Mucosa of gallbladder (tissue), 1 donor: ENCODE measurements at regions not wholly inside any gene's neighbourhood (a gene's known extent, or its start where the extent isn't known, plus 50 kb on each side); places are given as distances from the start of the nearest gene placed in this dataset.
"Not testable (repeated sequence)": the region's sequence is repeated elsewhere in the genome, so short reads cannot be mapped to it uniquely, and the experiment has no call there.

Experiments used
- DNase-seq: peaks from one replicate; pipeline ENCODE4 v3.0.0-alpha.2; 2020; ENCODE audit warnings: low spot score
- donor health status: DM: no; HTN: no; CAD: no.

- no peak for DNase-seq
These were observed 633.0 kb downstream of the LRRC70 start for GRCh38 chr5:63211448-63212132.

DNA sequence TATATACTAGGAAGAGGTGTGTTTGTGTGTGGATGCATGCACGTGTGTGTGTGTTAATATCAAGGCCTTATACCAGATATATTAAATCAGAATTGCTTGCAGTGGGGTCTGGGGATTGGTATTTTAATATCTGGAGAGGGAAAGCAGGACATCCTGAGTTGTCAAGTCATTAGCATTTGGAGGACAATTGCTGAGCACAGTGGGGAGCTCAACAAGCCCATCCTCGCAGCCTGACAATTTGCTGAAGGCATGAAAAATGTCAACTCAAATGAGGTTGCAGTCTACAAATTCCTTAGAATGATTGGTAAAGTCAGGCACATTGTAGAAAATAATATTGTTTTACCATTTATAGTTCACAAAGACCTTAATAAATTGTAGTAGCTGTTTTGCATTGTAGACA lies 627.4 kb downstream of the LRRC70 start:
- DNase-seq: no peak

DNA sequence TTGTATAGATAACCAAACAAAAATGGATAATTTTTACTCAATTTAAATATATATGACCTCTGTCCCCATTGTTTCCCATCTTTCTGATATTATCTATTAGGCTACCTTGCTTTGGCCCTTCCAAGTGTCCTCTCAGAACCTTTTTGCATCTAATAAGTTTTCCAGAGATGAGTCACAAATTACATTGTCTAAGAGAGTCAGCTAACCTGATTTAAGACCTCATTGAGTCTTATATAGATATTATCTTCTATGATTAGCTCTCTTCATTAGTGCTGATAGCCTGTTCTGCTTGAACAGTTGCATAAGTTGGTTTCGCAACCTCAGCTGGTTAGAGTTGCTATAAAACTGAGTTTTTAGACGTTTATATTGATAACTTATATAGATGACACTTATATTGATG lies 623.1 kb downstream of the LRRC70 start:
- DNase-seq: no peak

DNA sequence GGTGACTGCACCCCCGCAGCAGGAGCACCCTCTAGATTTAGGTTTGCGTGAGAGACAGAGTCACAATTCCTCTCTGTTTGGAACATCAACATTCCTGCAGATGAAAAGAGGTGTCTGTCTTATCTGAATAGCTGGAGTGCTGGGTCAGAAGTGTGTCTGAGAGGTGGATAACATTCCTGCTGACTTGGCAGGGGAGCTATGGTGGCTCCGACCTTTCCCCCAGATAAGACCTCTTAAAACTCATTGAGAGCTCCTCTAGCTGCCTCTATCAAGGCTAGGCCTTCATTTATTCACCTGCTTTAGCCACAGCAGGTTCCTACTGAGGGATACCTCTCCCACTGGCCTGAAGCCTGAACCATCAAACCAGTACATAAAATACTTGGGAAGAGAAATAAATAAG lies 615.5 kb downstream of the LRRC70 start:
- DNase-seq: no peak

DNA sequence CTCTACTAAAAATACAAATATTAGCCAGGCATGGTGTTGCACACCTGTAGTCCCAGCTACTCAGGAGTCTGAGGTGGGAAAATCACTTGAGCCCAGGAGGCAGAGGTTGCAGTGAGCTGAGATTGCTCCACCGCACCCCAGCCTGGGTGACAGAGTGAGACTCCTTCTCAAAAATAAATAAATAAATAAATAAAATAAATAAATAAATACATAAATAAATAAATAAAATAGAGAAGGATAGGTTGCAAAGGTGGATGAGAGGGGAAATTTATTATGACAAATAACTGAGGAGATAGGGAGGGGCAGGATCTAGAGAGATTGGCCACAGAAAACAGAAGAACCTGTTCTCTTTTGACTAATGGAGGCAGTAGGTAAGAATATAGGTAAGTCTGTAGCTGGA lies 601.6 kb downstream of the LRRC70 start:
- not testable (repeated sequence) for DNase-seq

DNA sequence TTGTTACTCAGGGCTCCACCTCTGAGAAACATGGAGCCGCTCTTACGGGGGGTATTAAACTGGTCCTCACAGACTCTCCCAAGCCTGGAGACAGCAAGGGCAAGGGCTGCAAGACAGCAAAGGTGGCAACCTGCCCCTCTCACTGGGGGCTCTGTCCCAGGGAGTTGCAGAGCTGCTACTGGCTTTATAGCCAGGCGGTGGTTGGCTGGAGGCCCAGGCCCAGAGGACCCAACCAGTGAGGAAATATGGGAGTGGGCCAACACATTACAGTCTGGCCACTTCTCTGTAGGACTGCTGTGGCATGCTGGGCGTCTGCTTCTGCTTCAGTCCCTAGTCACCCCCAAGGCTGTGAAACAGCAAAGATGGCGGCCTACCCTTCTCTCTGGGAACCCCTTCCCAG lies 597.2 kb downstream of the LRRC70 start:
- DNase-seq: no peak

DNA sequence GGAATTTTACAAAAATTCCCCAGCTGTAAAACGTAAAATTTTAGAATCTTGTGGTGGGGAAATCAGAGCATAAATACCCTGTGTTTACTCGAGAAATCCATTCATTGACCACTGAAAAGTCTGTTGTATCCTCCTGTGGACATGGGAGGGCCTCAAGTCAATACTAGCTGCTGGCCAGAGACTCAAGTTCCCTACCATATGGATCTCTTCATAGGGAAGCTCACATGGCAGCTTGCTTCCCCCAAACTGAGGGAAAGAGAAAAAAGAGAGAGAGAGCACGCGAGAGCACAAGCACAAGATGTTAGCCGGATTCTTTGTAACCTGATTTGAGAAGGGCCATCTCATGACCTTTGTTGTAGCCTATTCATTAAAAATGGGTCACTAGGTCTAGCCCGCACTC lies 591.9 kb downstream of the LRRC70 start:
- DNase-seq: no peak

DNA sequence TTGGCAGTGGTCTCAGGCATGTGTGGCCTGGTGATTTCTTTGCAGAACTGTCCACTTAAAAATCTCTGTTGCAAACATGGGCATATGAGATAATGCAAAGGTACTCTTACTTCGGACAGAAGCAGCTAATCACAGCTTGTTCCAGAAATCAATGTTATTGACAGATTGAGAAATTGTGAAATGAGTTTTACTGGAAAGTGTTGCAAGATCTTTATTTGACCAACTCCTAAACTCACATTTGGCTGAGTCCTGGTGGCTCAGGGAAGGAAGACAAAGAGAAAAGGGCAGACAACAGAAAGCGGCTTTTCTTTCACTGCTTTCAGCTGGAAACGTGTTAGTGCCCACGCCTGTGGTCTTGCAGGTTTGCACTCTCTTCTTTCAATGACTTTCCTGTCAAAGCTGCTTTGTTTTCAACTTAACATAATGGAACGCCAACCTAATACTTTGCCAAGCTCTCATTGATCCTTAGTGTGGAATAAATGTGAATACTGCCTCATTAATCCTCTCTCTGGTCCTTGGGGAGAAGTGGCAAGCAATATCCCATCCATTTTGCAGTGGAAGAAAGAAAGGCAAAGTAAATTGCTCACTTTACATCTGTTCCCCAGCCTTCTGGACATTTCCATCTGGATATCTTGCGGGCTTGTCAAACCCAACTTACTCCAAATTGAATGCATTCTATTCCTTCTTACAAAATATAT lies 586.4 kb downstream of the LRRC70 start:
- DNase-seq: no peak

DNA sequence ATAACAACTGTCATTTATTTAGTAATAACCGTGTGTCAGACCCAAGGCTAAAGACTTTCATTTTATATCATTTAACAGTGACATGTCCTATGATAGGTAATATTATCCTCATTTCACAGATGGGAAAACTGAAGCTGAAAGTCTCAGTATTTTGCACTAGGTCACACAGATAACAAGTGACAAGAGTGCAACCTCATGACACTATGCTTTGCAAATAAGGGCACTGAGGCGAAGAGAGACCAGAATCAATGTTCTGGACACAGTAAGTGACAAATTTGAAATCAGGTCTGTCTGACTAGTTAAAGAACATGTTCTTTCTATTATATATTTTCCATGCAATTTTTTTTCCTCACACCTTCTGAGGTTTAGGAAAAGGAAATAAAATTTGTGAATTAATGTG lies 585.7 kb downstream of the LRRC70 start:
- no peak for DNase-seq

DNA sequence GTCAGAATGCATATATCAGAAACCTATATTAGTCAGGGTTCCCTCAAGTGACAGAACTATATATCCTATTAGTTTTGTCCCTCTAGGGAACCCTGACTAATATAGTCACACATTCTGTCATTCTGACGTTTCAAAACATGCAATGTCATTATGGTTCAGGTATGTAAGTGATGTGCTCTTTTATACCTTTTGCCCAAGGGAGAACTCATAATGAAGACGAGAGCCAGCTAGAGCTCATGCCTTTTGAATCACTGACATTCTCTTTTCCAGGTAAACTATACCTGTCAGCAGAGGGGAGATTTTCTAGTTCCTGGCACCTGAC lies 576.7 kb downstream of the LRRC70 start:
- no peak for DNase-seq

DNA sequence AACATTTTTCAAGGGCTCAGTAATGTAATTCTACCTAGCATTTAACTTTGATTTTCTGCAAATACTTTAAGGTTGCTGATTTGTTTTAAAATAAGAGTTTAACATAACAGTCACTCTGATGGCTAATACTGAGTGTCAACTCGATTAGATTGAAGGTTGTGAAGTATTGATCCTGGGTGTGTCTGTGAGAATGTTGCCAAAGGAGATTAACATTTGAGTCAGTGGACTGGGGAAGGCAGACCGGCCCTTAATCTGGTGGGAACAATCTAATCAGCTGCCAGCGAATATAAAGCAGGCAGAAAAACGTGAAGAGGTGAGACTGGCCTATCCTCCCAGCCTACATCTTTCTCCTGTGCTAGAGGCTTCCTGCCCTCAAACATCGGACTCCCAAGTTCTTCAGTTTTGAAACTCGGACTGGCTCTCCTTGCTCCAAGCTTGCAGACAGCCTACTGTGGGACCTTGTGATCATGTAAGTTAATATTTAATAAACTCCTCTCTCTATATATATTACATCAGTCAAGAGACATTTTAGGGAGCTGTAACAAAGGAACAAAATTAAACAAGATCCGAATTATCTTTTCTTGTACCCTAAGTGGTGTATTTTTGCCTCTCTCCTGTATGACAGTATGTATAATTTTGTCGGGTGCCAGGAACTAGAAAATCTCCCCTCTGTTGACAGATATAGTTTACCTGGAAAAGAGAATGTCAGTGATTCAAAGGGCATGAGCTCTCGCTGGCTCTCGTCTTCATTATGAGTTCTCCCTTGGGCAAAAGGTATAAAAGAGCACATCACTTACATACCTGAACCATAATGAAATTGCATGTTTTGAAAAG lies 576.1 kb downstream of the LRRC70 start:
- peak; percentile 38 for DNase-seq

DNA sequence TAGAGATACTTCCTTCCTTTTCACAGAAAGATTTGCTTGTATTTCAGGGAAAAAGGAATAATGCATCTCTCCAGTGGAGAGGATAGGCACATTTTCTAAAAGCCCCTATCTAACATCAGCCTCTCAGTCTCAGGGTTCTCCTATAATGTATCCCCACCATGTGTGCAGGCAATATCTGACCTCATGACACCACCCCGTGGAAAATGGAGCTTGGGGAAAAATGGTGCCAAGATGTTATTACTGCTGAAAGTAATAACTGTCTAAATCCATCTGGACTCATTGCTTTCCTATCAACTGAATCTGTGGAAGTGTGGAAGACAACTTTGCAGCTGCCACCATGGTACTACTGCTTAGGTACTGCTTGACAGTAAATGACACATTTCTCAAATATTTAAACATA lies 574.3 kb downstream of the LRRC70 start:
- no peak for DNase-seq

- no peak for DNase-seq
These were observed 566.5 kb downstream of the LRRC70 start for GRCh38 chr5:63145167-63145566.

GRCh38 chr5:63141591-63141990 lies 563.0 kb downstream of the LRRC70 start:
- no peak for DNase-seq

DNA sequence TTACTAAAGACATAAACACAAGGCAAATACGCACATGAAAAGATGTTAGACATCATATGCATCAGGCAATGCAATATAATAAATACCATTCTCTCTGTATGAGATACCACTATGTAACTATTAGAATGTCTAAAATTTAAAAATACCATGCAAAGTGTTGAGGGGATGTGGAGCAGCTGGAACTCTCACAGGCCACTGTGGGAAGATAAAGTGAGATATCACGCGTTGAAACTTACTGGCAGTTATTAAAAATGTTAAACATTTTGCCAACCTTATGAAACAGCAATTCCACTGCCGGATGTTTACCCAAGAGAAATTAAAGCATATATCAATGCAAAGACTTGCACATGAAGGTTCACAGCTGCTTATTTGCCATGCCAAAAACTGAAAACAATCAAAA lies 556.7 kb downstream of the LRRC70 start:
- DNase-seq: no peak

DNA sequence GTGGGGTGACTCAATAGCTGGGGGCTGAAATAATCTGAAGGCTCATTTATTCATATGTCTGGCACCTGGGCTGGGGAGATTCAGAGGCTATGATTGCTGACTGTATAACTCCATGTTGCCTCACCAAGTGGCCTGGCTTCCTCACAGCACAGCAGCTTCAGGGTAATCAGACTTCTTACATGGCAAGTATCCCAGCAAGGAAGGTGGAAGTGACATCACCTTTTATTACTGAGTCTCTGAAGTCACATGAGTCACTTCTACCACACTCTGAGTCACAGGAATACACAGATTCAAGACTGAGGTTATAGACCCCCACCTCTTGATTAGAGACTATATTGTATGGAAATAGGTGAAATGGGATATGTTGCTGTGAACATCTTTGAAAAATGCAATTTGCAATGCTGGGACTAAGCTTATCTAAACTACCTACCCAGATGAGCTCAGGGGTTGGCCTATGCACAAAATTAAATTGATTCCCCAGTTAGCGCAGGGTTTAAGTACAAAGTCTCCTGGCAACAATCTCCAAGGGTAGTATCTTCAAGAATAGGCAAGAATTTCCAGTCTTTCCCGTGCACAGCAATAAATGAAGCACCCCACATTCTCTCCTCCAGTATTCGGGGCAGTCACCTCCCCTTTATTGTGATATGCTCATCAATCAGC lies 553.1 kb downstream of the LRRC70 start:
- DNase-seq: peak; percentile 60

GRCh38 chr5:63128761-63129160 lies 550.1 kb downstream of the LRRC70 start:
- no peak for DNase-seq

DNA sequence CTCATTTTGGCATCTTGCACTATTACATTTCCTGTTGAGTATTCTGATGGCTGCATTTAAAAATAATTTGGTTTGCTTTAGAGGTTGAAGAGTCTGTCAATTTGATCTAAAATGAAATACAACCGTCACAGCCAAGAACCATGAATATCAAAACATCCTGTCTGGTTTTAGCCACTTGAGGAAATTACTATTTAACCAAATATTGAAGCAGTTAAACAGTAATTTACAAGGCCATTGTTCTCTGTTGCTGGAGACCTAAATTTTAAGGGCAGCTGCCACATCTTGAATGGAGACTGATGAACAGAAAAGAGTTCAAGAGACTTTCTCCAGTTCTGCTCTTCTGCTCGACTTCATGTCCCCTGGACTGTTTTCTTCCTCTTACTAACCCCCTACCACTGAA lies 549.4 kb downstream of the LRRC70 start:
- no peak for DNase-seq

DNA sequence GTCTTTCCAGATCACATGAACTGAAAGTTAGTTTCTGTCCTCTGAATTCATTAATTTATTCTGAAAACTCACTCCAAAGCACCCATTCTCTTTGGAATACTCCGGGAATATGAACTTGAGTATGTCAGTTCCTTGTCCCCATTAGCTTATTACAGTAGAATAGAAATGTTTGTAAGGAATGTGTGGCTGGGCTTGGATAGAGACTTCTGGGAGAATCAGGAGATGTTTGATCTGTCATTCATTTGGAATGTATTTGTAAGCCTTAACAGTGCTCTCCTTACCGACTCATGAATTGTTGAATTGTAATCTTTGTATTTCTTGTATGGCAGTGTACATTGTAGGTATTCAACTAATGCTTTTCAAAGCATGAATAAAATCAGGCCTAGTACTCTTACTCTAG lies 548.4 kb downstream of the LRRC70 start:
- no peak for DNase-seq

DNA sequence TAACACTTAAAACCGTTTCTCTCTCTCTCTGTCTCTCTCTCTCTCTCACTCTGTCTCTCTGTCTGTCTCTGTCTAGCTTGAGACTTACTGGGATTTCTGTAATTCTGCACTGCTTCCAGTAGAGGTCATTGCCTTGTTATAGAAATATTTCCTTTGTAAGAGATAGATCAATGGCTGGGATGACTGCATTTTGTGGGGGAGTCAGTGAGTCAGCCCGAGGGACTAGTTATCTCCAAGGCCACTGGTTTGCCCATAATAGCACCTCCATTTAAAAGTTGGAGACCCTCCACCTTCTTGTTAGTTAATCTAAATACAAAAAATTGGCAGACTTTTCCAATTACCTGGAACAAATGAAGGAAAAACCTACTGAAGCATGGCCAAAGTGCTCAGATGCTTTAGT lies 547.2 kb downstream of the LRRC70 start:
- no peak for DNase-seq

DNA sequence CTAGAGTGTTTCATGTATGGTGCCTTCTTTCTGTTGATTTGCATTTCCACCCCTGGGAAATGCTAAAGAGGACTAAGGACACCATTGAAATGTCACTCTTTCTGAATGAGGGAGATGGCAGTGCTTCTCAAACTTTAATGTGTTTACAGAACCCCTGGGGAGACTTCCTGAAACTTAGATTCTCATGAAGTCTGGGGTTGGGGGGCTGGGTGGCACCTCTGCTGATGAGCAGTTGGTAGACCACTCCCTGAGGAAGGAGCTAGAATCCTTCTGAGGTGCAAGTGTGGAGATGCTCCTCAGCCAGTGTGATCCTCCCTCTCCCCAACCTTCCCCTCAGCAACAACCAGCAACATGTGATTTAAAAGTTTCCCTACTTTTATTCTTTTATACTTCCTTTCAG lies 546.8 kb downstream of the LRRC70 start:
- no peak for DNase-seq

DNA sequence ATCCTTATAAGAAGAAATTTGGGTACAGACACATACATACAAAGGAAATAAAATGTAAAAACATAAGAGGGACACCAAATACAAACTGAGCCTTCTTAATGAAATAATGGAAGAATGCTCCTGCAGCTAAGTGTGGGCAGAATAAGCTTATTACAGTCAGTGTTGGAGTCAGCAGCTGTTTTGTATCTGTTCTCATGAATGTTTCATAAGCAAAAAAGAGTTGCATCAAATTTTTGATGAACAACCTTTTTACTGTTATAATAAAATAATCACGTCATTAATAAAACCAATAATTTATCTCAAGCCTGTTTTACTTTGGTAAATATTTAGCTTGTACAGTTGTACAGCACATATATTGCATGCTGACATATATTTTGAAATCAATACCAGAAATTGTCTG lies 545.6 kb downstream of the LRRC70 start:
- DNase-seq: no peak

- DNase-seq: no peak
These were observed 542.9 kb downstream of the LRRC70 start for GRCh38 chr5:63121471-63121870.
